ENCODE measurements at regions not wholly inside any gene's neighbourhood (a gene's known extent, or its start where the extent isn't known, plus 50 kb on each side); places are given as distances from the start of the nearest gene placed in this dataset.
A peak's percentile ranks its signal among the peaks of the same experiment; 100 is the strongest.

DNA sequence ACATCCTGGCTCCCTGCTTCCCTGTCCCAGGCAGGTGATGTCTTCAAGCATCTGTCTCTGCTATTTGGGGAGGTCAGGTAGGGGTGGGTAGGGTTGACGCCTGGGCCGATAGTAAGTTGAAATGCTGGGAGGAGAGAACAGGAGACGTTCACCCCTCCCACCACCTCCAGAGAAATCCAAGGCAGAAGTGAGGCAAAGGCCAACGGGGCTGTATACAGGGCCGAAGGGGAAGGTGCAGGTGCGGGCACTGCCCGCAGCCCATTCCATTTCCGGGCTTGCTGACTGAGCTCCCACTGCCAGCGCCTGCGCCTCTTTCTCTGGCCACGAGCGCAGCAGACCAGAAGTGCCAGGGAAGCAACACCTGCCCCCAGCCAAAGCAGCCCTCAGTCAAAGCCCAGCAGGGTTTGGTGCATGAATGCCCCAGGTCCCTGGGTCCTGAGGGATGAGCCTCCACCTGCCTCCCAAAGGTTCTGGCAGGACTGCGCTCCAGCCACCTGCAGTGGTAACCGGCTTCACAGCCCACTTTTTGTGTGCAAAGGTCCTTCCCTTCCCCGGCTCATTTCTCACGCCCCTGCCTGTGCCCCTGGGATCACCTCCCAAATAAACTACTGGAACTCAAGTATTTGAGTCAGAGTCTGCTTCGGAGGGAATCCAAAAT lies 127.6 kb upstream of the TNRC6C start:
- Histone ChIP-seq H3K4me3 (ENCODE audit: control insufficient read depth in 1 of 2, extremely low read depth in 1 of 2, low read length in 1 of 2) (no peak overlapping the region), H3K36me3 (ENCODE audit: control insufficient read depth in 2 of 2, extremely low read depth in 1 of 2, insufficient read depth in 1 of 2, low read length in 1 of 2) (no peaks in the 10 kb centered on the region), H3K27ac (ENCODE audit: low read length) (no peak overlapping the region), H3K4me1 (ENCODE audit: control insufficient read depth in 1 of 2, extremely low read depth in 1 of 2, insufficient read depth in 2 of 2, low read length in 2 of 2) (peaks cover 2 to 35% of the 10 kb centered on the region in 2 experiments), H3K27me3 (replicated peaks in 1 of 2; ENCODE audit: control insufficient read depth in 2 of 2, extremely low read depth in 1 of 2, insufficient read depth in 2 of 2, low read length in 1 of 2) (peaks cover 0 to 7% of the 10 kb centered on the region in 2 experiments), H3K9me3 (no peaks in the 10 kb centered on the region)
- Mint-ChIP-seq H3K4me3 (peak overlapping the region in 1 of 3 donors; percentile 46), H3K4me1 (peaks cover 46 to 64% (median 62%) of the 10 kb centered on the region in 3 donors), H3K36me3 (no peaks in the 10 kb centered on the region), H3K27ac (peak overlapping the region in 1 of 2 donors; percentile 4), H3K9me3 (no peaks in the 10 kb centered on the region), H3K27me3 (no peaks in the 10 kb centered on the region)
- DNase-seq (no peak), ATAC-seq (replicated peaks in 1 of 4) (no peak)
- POLR2A ChIA-PET = no interaction called here
- 96% methylated on average over 13 of the region's 17 CpGs for WGBS (ENCODE audit: insufficient coverage)
- CTCF ChIA-PET = no interaction called here

DNA sequence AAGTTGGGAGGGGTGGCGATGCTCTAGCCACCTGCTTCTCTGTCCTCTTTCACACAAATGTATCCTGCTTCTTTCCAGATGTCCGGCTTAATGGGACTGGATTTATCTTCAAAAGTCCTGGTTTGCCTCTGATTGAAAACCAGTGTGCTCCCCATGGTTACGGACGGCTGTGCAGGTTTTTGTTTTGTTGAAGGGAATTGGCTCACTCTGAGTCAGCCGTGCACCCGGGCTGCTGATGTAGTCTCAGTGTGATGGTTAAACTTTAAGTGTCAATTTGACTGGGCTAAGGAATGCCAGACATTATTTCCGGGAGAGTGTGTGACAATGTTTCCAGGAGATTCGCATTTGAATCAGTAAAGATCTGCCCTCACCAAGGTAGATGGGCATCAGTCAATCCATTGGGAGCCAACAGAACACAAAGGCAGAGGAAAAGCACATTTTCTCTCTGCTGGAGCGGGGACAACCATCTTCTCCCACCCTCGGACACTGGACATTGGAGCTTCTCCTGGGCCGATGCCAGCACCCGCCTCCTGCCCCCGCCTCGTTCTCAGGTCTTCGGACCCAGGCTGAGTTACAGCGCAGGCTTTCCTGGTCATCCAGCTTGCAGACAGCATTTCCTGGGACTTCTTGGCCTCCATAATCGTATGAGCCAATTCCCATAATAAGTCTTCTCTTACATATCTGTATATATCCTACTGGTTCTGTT lies 126.9 kb upstream of the TNRC6C start:
- POLR2A ChIA-PET = no interaction called here
- no peak overlapping the region for H3K4me3 Mint-ChIP-seq

DNA sequence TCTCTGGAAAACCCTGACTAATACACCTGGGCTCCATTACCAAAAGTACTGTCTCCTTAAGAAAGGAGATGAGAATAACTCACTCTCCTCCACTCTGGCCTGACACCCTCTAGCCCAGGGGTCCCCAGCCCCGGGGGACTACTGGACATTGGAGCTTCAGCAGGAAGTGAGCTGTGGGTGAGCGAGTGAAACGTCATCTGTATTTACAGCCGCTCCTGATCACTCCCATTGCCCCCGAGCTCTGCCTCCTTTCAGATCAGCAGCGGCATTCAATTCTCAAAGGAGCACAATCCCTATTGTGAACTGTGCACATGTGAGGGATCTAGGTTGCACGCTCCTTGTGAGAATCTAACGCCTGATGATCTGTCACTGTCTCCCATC lies 126.3 kb upstream of the TNRC6C start:
- no peaks in the 10 kb centered on the region for H3K27me3 Mint-ChIP-seq

More for the DNA sequence above, 126.9 kb upstream of the TNRC6C start:
- CTCF ChIA-PET = no interaction called here
- WGBS (ENCODE audit: insufficient coverage) = 94% methylated on average over 15 of the region's 17 CpGs
- Histone ChIP-seq H3K27ac (ENCODE audit: low read length) (no peak overlapping the region), H3K27me3 (replicated peaks in 1 of 2; ENCODE audit: control insufficient read depth in 2 of 2, extremely low read depth in 1 of 2, insufficient read depth in 2 of 2, low read length in 1 of 2) (peaks cover 0 to 4% of the 10 kb centered on the region in 2 experiments), H3K4me3 (ENCODE audit: control insufficient read depth in 1 of 2, extremely low read depth in 1 of 2, low read length in 1 of 2) (no peak overlapping the region), H3K9me3 (no peaks in the 10 kb centered on the region), H3K4me1 (ENCODE audit: control insufficient read depth in 1 of 2, extremely low read depth in 1 of 2, insufficient read depth in 2 of 2, low read length in 2 of 2) (peaks cover 2 to 37% of the 10 kb centered on the region in 2 experiments), H3K36me3 (ENCODE audit: control insufficient read depth in 2 of 2, extremely low read depth in 1 of 2, insufficient read depth in 1 of 2, low read length in 1 of 2) (no peaks in the 10 kb centered on the region)
- peaks cover 48 to 65% (median 64%) of the 10 kb centered on the region in 3 donors for H3K4me1 Mint-ChIP-seq
- H3K27ac Mint-ChIP-seq = peak overlapping the region in 1 of 2 donors; percentile 28
- no peak for ATAC-seq (replicated peaks in 1 of 4)
- H3K9me3 Mint-ChIP-seq = peaks cover 0 to 2% (median 0%) of the 10 kb centered on the region in 3 donors
- no peaks in the 10 kb centered on the region for H3K27me3 Mint-ChIP-seq
- DNase-seq = no peak
- H3K36me3 Mint-ChIP-seq = no peaks in the 10 kb centered on the region

DNA sequence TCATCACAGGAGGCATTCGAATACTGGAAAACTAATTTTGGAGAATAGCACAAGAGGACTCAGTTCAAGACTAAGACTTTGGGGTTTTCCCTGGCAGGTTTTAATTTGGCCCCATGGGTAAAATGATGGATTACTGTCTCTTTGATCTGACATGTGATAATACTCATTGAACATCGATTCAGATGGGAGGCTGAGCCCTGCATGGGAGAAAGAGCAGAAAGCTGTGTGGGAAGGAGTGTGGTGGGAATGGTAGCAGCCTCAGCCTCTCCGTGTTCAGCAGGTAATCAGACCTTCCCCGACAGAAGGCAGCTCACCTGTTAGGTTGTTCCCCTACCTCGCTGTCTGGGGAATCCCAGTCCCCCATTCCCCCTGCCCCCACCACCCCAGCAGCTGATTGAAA lies 124.7 kb upstream of the TNRC6C start:
- Mint-ChIP-seq H3K27ac (no peak overlapping the region), H3K36me3 (no peaks in the 10 kb centered on the region)

More for the DNA sequence above, 126.3 kb upstream of the TNRC6C start:
- H3K4me1 Mint-ChIP-seq = peaks cover 51 to 68% (median 63%) of the 10 kb centered on the region in 3 donors
- WGBS (ENCODE audit: insufficient coverage) = no CpG with 5 or more reads among the region's 8 CpGs
- ATAC-seq (replicated peaks in 1 of 4) = no peak
- H3K4me3 Mint-ChIP-seq = no peak overlapping the region
- ChIA-PET POLR2A (no interaction called here), CTCF (no interaction called here)
- H3K4me3 ChIP-seq (ENCODE audit: control insufficient read depth in 1 of 2, extremely low read depth in 1 of 2, low read length in 1 of 2) = no peak overlapping the region
- H3K27ac Mint-ChIP-seq = peak overlapping the region in 1 of 2 donors; percentile 28
- peaks cover 2 to 41% of the 10 kb centered on the region in 2 experiments for H3K4me1 ChIP-seq (ENCODE audit: control insufficient read depth in 1 of 2, extremely low read depth in 1 of 2, insufficient read depth in 2 of 2, low read length in 2 of 2)
- H3K9me3 Mint-ChIP-seq = peaks cover 0 to 2% (median 0%) of the 10 kb centered on the region in 3 donors
- DNase-seq = no peak
- no peaks in the 10 kb centered on the region for H3K36me3 ChIP-seq (ENCODE audit: control insufficient read depth in 2 of 2, extremely low read depth in 1 of 2, insufficient read depth in 1 of 2, low read length in 1 of 2)
- H3K36me3 Mint-ChIP-seq = no peaks in the 10 kb centered on the region
- no peak overlapping the region for H3K27ac ChIP-seq (ENCODE audit: low read length)
- H3K27me3 ChIP-seq (replicated peaks in 1 of 2; ENCODE audit: control insufficient read depth in 2 of 2, extremely low read depth in 1 of 2, insufficient read depth in 2 of 2, low read length in 1 of 2) = peaks cover 0 to 4% of the 10 kb centered on the region in 2 experiments
- no peaks in the 10 kb centered on the region for H3K9me3 ChIP-seq

GRCh38 chr17:77834170-77835115 lies 124.1 kb upstream of the TNRC6C start:
- Histone ChIP-seq H3K4me3 (ENCODE audit: control insufficient read depth in 1 of 2, extremely low read depth in 1 of 2, low read length in 1 of 2) (no peak overlapping the region), H3K27me3 (replicated peaks in 1 of 2; ENCODE audit: control insufficient read depth in 2 of 2, extremely low read depth in 1 of 2, insufficient read depth in 2 of 2, low read length in 1 of 2) (peaks cover 0 to 4% of the 10 kb centered on the region in 2 experiments), H3K4me1 (ENCODE audit: control insufficient read depth in 1 of 2, extremely low read depth in 1 of 2, insufficient read depth in 2 of 2, low read length in 2 of 2) (peaks cover 2 to 37% of the 10 kb centered on the region in 2 experiments), H3K36me3 (ENCODE audit: control insufficient read depth in 2 of 2, extremely low read depth in 1 of 2, insufficient read depth in 1 of 2, low read length in 1 of 2) (no peaks in the 10 kb centered on the region), H3K27ac (ENCODE audit: low read length) (no peak overlapping the region), H3K9me3 (no peaks in the 10 kb centered on the region)
- no peaks in the 10 kb centered on the region for H3K36me3 Mint-ChIP-seq
- peaks cover 0 to 2% (median 0%) of the 10 kb centered on the region in 3 donors for H3K9me3 Mint-ChIP-seq
- POLR2A ChIA-PET = interaction anchor here in 1 of 2 donors (0.8 kb wide), 1 partner anchor 9 kb away, joined by 4 read pairs; no protein-coding TSS in a partner anchor
- H3K27ac Mint-ChIP-seq = no peak overlapping the region
- no peaks in the 10 kb centered on the region for H3K27me3 Mint-ChIP-seq
- DNase-seq = peak in 28 of 35 experiments; percentile 17 to 69 (median 42)
- H3K4me1 Mint-ChIP-seq = peaks cover 47 to 65% (median 57%) of the 10 kb centered on the region in 3 donors
- no peak overlapping the region for H3K4me3 Mint-ChIP-seq
- peak; percentile 69 to 94 (median 86) for ATAC-seq (replicated peaks in 1 of 4)
- 50% methylated on average over 7 of the region's 12 CpGs for WGBS (ENCODE audit: insufficient coverage)
- CTCF ChIA-PET = interaction anchor here in 1 of 2 donors (1.0 kb wide), 1 partner anchor 9 kb away, joined by 4 read pairs; no protein-coding TSS in a partner anchor

More for the DNA sequence above, 124.7 kb upstream of the TNRC6C start:
- peaks cover 0 to 2% (median 0%) of the 10 kb centered on the region in 3 donors for H3K9me3 Mint-ChIP-seq
- H3K4me3 Mint-ChIP-seq = no peak overlapping the region
- CTCF ChIA-PET = no interaction called here
- Histone ChIP-seq H3K4me1 (ENCODE audit: control insufficient read depth in 1 of 2, extremely low read depth in 1 of 2, insufficient read depth in 2 of 2, low read length in 2 of 2) (peaks cover 2 to 40% of the 10 kb centered on the region in 2 experiments), H3K9me3 (no peaks in the 10 kb centered on the region), H3K27me3 (replicated peaks in 1 of 2; ENCODE audit: control insufficient read depth in 2 of 2, extremely low read depth in 1 of 2, insufficient read depth in 2 of 2, low read length in 1 of 2) (peaks cover 0 to 4% of the 10 kb centered on the region in 2 experiments), H3K4me3 (ENCODE audit: control insufficient read depth in 1 of 2, extremely low read depth in 1 of 2, low read length in 1 of 2) (no peak overlapping the region), H3K27ac (ENCODE audit: low read length) (no peak overlapping the region), H3K36me3 (ENCODE audit: control insufficient read depth in 2 of 2, extremely low read depth in 1 of 2, insufficient read depth in 1 of 2, low read length in 1 of 2) (no peaks in the 10 kb centered on the region)
- H3K4me1 Mint-ChIP-seq = peaks cover 47 to 64% (median 51%) of the 10 kb centered on the region in 3 donors
- WGBS (ENCODE audit: insufficient coverage) = 63% methylated on average over 2 of the region's 5 CpGs
- DNase-seq (no peak), ATAC-seq (replicated peaks in 1 of 4) (no peak)
- H3K27me3 Mint-ChIP-seq = no peaks in the 10 kb centered on the region
- POLR2A ChIA-PET = interaction anchor here in 1 of 2 donors (0.8 kb wide), 1 partner anchor 10 kb away, joined by 4 read pairs; no protein-coding TSS in a partner anchor
